Ovary (tissue), 3 donors: ENCODE measurements at regions not wholly inside any gene's neighbourhood (a gene's known extent, or its start where the extent isn't known, plus 50 kb on each side); places are given as distances from the start of the nearest gene placed in this dataset.

ENCODE experiments used
- CTCF ChIP-seq, 3 donors: fragments of 450-650 bp in 2 of 3; fragments of 200-600 bp in 1 of 3; IDR thresholded peaks; one replicate each; pipeline versions ENCODE4 v1.5.1 to v1.8.0; 2016 to 2022; ENCODE audit warnings: antibody characterized with exemption in 3 of 3, mild to moderate bottlenecking in 1 of 3
- EP300 ChIP-seq: sonication (generic); formaldehyde crosslinking; IDR thresholded peaks from one replicate; pipeline ENCODE4 v1.6.1; 2017; ENCODE audit warnings: antibody characterized with exemption
- POLR2A ChIP-seq: fragments of 450-650 bp; IDR thresholded peaks from one replicate; pipeline ENCODE4 v1.6.1; 2017; ENCODE audit warnings: antibody characterized with exemption, mild to moderate bottlenecking, moderate library complexity
- donor health status: DM: no; HTN: no; CAD: no.

- TF ChIP-seq CTCF (IDR thresholded peaks at IDR 0.05), result no peak
- TF ChIP-seq EP300, result no peak
- no peak for TF ChIP-seq POLR2A
These were observed 64.7 kb upstream of the CHD1 start for GRCh38 chr5:98993512-98993911.
